Upper lobe of left lung (tissue), 4 donors: ENCODE measurements at regions not wholly inside any gene's neighbourhood (a gene's known extent, or its start where the extent isn't known, plus 50 kb on each side); places are given as distances from the start of the nearest gene placed in this dataset.

Experiments used
- CTCF ChIP-seq, 6 experiments: fragments of 450-650 bp in 4 of 6; fragments of 200-600 bp in 2 of 6; sonication (generic) in 2 of 6; IDR thresholded peaks; one replicate each; pipeline ENCODE4 v1.5.1; 2016 to 2019; ENCODE audit warnings: antibody characterized with exemption in 6 of 6
- POLR2A ChIP-seq, 4 donors: fragments of 450-650 bp; IDR thresholded peaks; one replicate each; pipeline ENCODE4 v1.5.1; 2016 to 2017; ENCODE audit warnings: antibody characterized with exemption in 4 of 4, mild to moderate bottlenecking in 2 of 4

- TF ChIP-seq CTCF (IDR thresholded peaks at IDR 0.05) (no peak), POLR2A (IDR thresholded peaks at IDR 0.05) (no peak)
Measured at GRCh38 chr3:176341963-176342362, 855.3 kb downstream of the TBL1XR1 start.
